ENCODE measurements at regions not wholly inside any gene's neighbourhood (a gene's known extent, or its start where the extent isn't known, plus 50 kb on each side); places are given as distances from the start of the nearest gene placed in this dataset.

DNA sequence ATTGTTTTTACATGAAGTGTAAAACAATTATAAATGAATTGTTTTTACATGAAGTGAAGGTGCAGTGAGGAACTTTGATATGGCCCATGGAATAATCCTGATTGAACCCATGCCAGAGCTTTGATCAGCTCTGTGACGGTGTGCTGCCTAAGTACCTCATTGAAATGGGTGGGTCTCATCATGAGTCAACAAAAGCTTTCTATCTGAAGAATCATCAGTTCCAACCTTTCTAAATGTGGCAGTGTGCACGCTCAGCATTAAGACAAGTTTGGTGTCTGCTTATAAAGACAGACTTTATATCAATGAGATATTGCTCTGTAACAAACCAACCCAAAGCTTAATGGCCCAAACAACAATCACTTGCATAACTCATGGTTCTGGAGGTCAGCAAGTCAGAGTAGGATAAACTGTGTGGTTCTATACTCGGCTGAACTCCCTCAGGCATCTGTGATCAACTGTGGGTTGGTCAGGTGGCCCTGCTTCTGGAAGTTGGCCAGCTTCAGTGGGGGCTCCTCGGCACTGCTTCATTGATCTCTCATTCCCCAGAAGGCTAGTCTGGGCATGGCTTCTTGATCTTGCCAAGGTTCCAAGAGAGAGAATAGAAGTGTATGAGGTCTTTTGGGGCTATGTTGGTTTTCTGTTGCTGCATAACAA lies 258.0 kb downstream of the LTN1 start:
- H3K4me2 ChIP-seq (ENCODE audit: insufficient read depth, low read length), result no peak overlapping the region
- dilution Hi-C loops (cut with MboI; ENCODE audit: extremely low pct_ligation_motif_present, low sequenced_read_pairs), result no loop called here
- CTCF ChIA-PET, result interaction anchor here (2.6 kb wide), 1 partner anchor 11 kb away, joined by 17 read pairs; no protein-coding TSS in a partner anchor
- no peak overlapping the region for H2AFZ ChIP-seq (ENCODE audit: low read depth, low read length)
- peaks cover 6% of the 10 kb centered on the region for H3K4me1 ChIP-seq (ENCODE audit: control insufficient read depth, extremely low read depth, insufficient read depth, low read length)
- DNase-seq (ENCODE audit: low read depth, low spot score), result no peak
- no peak overlapping the region for H3K9ac ChIP-seq (replicated peaks; ENCODE audit: extremely low read depth, insufficient read depth, low read length)
- H3K4me3 ChIP-seq (replicated peaks in 1 of 3; ENCODE audit: insufficient read depth in 1 of 3, low read depth in 1 of 3, low read length in 3 of 3), result no peak overlapping the region
- no peaks in the 10 kb centered on the region for H3K79me2 ChIP-seq (ENCODE audit: control insufficient read depth, insufficient read depth, low read length)
- TF ChIP-seq EZH2 (IDR thresholded peaks at IDR 0.05; ENCODE audit: borderline replicate concordance, low read depth, low read length, severe bottlenecking) (no peak), JUN (IDR thresholded peaks at IDR 0.05; ENCODE audit: borderline replicate concordance, insufficient read depth, insufficient read length, low read depth) (no peak), MAX (IDR thresholded peaks at IDR 0.05; ENCODE audit: insufficient read depth, insufficient read length) (no peak), POLR2A (IDR thresholded peaks at IDR 0.05; ENCODE audit: low read depth, low read length) (no peak), MYC (IDR thresholded peaks at IDR 0.05; ENCODE audit: low read depth, low read length) (no peak), CTCF (IDR thresholded peaks at IDR 0.05; ENCODE audit: extremely low read depth in 1 of 2, insufficient read depth in 1 of 2, low read depth in 1 of 2, low read length in 2 of 2) (no peak), POLR2AphosphoS5 (IDR thresholded peaks at IDR 0.05; ENCODE audit: insufficient read depth, low read depth, low read length) (no peak), GATA2 (IDR thresholded peaks at IDR 0.05; ENCODE audit: insufficient read depth, insufficient read length, low read depth, low read length) (no peak), FOS (IDR thresholded peaks at IDR 0.05; ENCODE audit: borderline replicate concordance, insufficient read depth, low read length) (no peak)
- POLR2A ChIA-PET, result no interaction called here
- H4K20me1 ChIP-seq (replicated peaks; ENCODE audit: control insufficient read depth, extremely low read depth, insufficient read depth, low read length), result no peaks in the 10 kb centered on the region
- no peaks in the 10 kb centered on the region for H3K9me1 ChIP-seq (replicated peaks; ENCODE audit: control insufficient read depth, extremely low read depth, insufficient read depth, low read length)
- no peaks in the 10 kb centered on the region for H3K27me3 ChIP-seq (ENCODE audit: control insufficient read depth in 2 of 2, insufficient read depth in 2 of 2, low read length in 2 of 2)
- FAIRE-seq, result no peak
- intact Hi-C loops (cut with micrococcal nuclease), result no loop called here
- no TSS peak for BruUV-seq (replicated peaks)
- no peaks in the 10 kb centered on the region for H3K36me3 ChIP-seq (ENCODE audit: control insufficient read depth in 2 of 2, extremely low read depth in 1 of 2, insufficient read depth in 2 of 2, low read length in 2 of 2)
- no peaks in the 10 kb centered on the region for H3K9me3 ChIP-seq (replicated peaks; ENCODE audit: control insufficient read depth, insufficient read depth, low read length)
- no peak overlapping the region for H3K27ac ChIP-seq (ENCODE audit: insufficient read depth, low read depth, low read length)
